ENCODE measurements at regions not wholly inside any gene's neighbourhood (a gene's known extent, or its start where the extent isn't known, plus 50 kb on each side); places are given as distances from the start of the nearest gene placed in this dataset.
A peak's percentile ranks its signal among the peaks of the same experiment; 100 is the strongest.

GRCh38 chr3:118089563-118089962 lies 945.1 kb downstream of the IGSF11 start:
- no peak overlapping the region for H2AFZ ChIP-seq (ENCODE audit: low read length)
- no peaks in the 10 kb centered on the region for H3F3A ChIP-seq (ENCODE audit: low read length, unreplicated experiment)
- POLR2A ChIA-PET (ENCODE audit: unreplicated experiment), result no interaction called here
- H3K4me3 ChIP-seq (ENCODE audit: low read length), result no peak overlapping the region
- no peak overlapping the region for H3K9ac ChIP-seq (ENCODE audit: low read length)
- no peak overlapping the region for H3K4me2 ChIP-seq (ENCODE audit: low read length)
- H4K20me1 ChIP-seq (ENCODE audit: low read length), result no peaks in the 10 kb centered on the region
- H3K27ac ChIP-seq (ENCODE audit: low read length), result no peak overlapping the region
- peaks cover 41% of the 10 kb centered on the region for H3K9me3 ChIP-seq (ENCODE audit: low read length)
- no peaks in the 10 kb centered on the region for H3K36me3 ChIP-seq (ENCODE audit: low read depth, low read length)
- DNase-seq (peak; percentile 12), ATAC-seq (no peak)
- no TSS peak for BruUV-seq (replicated peaks)
- H3K27me3 ChIP-seq (ENCODE audit: low read length), result no peaks in the 10 kb centered on the region
- TF ChIP-seq CTCF (conservative IDR thresholded peaks at IDR 0.05; ENCODE audit: low read depth, low read length), result no peak
- H3K79me2 ChIP-seq (ENCODE audit: low read length), result no peaks in the 10 kb centered on the region
- CTCF ChIA-PET, result no interaction called here
- H3K4me1 ChIP-seq (ENCODE audit: insufficient read depth, low read length), result no peaks in the 10 kb centered on the region
- no peaks in the 10 kb centered on the region for H3K9me2 ChIP-seq (replicated peaks; ENCODE audit: low read length)
- intact Hi-C loops (cut with micrococcal nuclease), result no loop called here

GRCh38 chr3:118097226-118097625 lies 937.4 kb downstream of the IGSF11 start:
- H3K9ac ChIP-seq (ENCODE audit: low read length), result no peak overlapping the region
- no peaks in the 10 kb centered on the region for H3K27me3 ChIP-seq (ENCODE audit: low read length)
- ATAC-seq (no peak), DNase-seq (no peak)
- no peaks in the 10 kb centered on the region for H4K20me1 ChIP-seq (ENCODE audit: low read length)
- no peak overlapping the region for H3K27ac ChIP-seq (ENCODE audit: low read length)
- no peaks in the 10 kb centered on the region for H3K36me3 ChIP-seq (ENCODE audit: low read depth, low read length)
- no TSS peak for BruUV-seq (replicated peaks)
- H3K9me2 ChIP-seq (replicated peaks; ENCODE audit: low read length), result no peaks in the 10 kb centered on the region
- CTCF ChIA-PET, result no interaction called here
- no peak overlapping the region for H3K4me2 ChIP-seq (ENCODE audit: low read length)
- intact Hi-C loops (cut with micrococcal nuclease), result no loop called here
- H3K4me1 ChIP-seq (ENCODE audit: insufficient read depth, low read length), result no peaks in the 10 kb centered on the region
- TF ChIP-seq EZH2phosphoT487 (IDR thresholded peaks at IDR 0.05; ENCODE audit: borderline replicate concordance, low read length), result no peak
- no peak for TF ChIP-seq EZH2 (IDR thresholded peaks at IDR 0.05; ENCODE audit: low read length, unreplicated experiment)
- TF ChIP-seq CTCF (conservative IDR thresholded peaks at IDR 0.05; ENCODE audit: low read depth, low read length), result no peak
- H3K79me2 ChIP-seq (ENCODE audit: low read length), result no peaks in the 10 kb centered on the region
- POLR2A ChIA-PET (ENCODE audit: unreplicated experiment), result no interaction called here
- H2AFZ ChIP-seq (ENCODE audit: low read length), result no peak overlapping the region
- H3K4me3 ChIP-seq (ENCODE audit: low read length), result no peak overlapping the region
- no peaks in the 10 kb centered on the region for H3F3A ChIP-seq (ENCODE audit: low read length, unreplicated experiment)
- H3K9me3 ChIP-seq (ENCODE audit: low read length), result peaks cover 42% of the 10 kb centered on the region

GRCh38 chr3:118097660-118098059 lies 937.0 kb downstream of the IGSF11 start:
- Histone ChIP-seq H3K27me3 (ENCODE audit: low read length) (no peaks in the 10 kb centered on the region), H3K4me3 (ENCODE audit: low read length) (no peak overlapping the region), H3K4me1 (ENCODE audit: insufficient read depth, low read length) (no peaks in the 10 kb centered on the region), H3K9ac (ENCODE audit: low read length) (no peak overlapping the region), H3K9me2 (replicated peaks; ENCODE audit: low read length) (no peaks in the 10 kb centered on the region), H2AFZ (ENCODE audit: low read length) (no peak overlapping the region), H3K4me2 (ENCODE audit: low read length) (no peak overlapping the region), H4K20me1 (ENCODE audit: low read length) (no peaks in the 10 kb centered on the region), H3K9me3 (ENCODE audit: low read length) (peaks cover 39% of the 10 kb centered on the region), H3K27ac (ENCODE audit: low read length) (no peak overlapping the region), H3K79me2 (ENCODE audit: low read length) (no peaks in the 10 kb centered on the region), H3K36me3 (ENCODE audit: low read depth, low read length) (no peaks in the 10 kb centered on the region), H3F3A (ENCODE audit: low read length, unreplicated experiment) (no peaks in the 10 kb centered on the region)
- ChIA-PET CTCF (no interaction called here), POLR2A (ENCODE audit: unreplicated experiment) (no interaction called here)
- no peak for TF ChIP-seq EZH2phosphoT487 (IDR thresholded peaks at IDR 0.05; ENCODE audit: borderline replicate concordance, low read length)
- no peak for TF ChIP-seq EZH2 (IDR thresholded peaks at IDR 0.05; ENCODE audit: low read length, unreplicated experiment)
- no peak for TF ChIP-seq CTCF (conservative IDR thresholded peaks at IDR 0.05; ENCODE audit: low read depth, low read length)
- intact Hi-C loops (cut with micrococcal nuclease), result no loop called here
- ATAC-seq, result no peak
- no peak for DNase-seq
- BruUV-seq (replicated peaks), result no TSS peak

Data from PC-3 (cell line).